GM23338 (cell line): ENCODE measurements at regions not wholly inside any gene's neighbourhood (a gene's known extent, or its start where the extent isn't known, plus 50 kb on each side); places are given as distances from the start of the nearest gene placed in this dataset.

Experiments used
- ATAC-seq: fragments of 200-7000 bp; cut with Tn5 transposase; 3 replicates; pipeline ENCODE4 v1.9.1; 2020
- DNase-seq: peaks from one replicate; pipeline ENCODE4 v3.0.0-alpha.2; 2015; ENCODE audit warnings: low spot score
- H2AFZ ChIP-seq: fragments of 200-600 bp; sonication (generic); 2 replicates; pipeline ENCODE4 v1.8.0; 2016; ENCODE audit warnings: antibody characterized with exemption, mild to moderate bottlenecking, moderate library complexity
- H3F3A ChIP-seq: fragments of 200-600 bp; sonication (generic); replicated peaks from 2 replicates; pipeline ENCODE4 v1.8.0; 2017; ENCODE audit warnings: antibody characterized with exemption, mixed run types, low read depth
- H3K27ac ChIP-seq: fragments of 200-600 bp; sonication (generic); 2 replicates; pipeline ENCODE4 v1.6.1; 2016; ENCODE audit warnings: low read depth
- H3K27me3 ChIP-seq: fragments of 200-600 bp; sonication (generic); 2 replicates; pipeline ENCODE4 v1.8.0; 2016; ENCODE audit warnings: mild to moderate bottlenecking, mixed run types, moderate library complexity; ENCODE audit not compliant: insufficient read depth
- H3K36me3 ChIP-seq: fragments of 200-600 bp; sonication (generic); 2 replicates; pipeline ENCODE4 v1.8.0; 2016; ENCODE audit warnings: mild to moderate bottlenecking; ENCODE audit not compliant: insufficient read depth
- H3K4me1 ChIP-seq: fragments of 200-600 bp; sonication (generic); 2 replicates; pipeline ENCODE4 v1.8.0; 2016; ENCODE audit warnings: mild to moderate bottlenecking, moderate library complexity; ENCODE audit not compliant: insufficient read depth
- H3K4me2 ChIP-seq: fragments of 200-600 bp; sonication (generic); 2 replicates; pipeline ENCODE4 v1.7.1; 2017; ENCODE audit warnings: mixed run types
- H3K4me3 ChIP-seq: fragments of 200-600 bp; sonication (generic); 2 replicates; pipeline ENCODE4 v1.6.1; 2016; ENCODE audit warnings: mixed run types
- H3K79me2 ChIP-seq: fragments of 200-600 bp; sonication (generic); replicated peaks from 2 replicates; pipeline ENCODE4 v1.8.0; 2017; ENCODE audit warnings: mild to moderate bottlenecking; ENCODE audit not compliant: insufficient read depth
- H3K9me2 ChIP-seq: fragments of 200-600 bp; sonication (generic); 2 replicates; pipeline ENCODE4 v1.8.0; 2017; ENCODE audit not compliant: insufficient read depth
- H4K20me1 ChIP-seq: fragments of 200-600 bp; sonication (generic); replicated peaks from 2 replicates; pipeline ENCODE4 v1.8.0; 2017; ENCODE audit warnings: mild to moderate bottlenecking; ENCODE audit not compliant: insufficient read depth
- H3K27ac Mint-ChIP-seq: 2 replicates; pipeline ENCODE4 v1.8.0; 2020; ENCODE audit warnings: inconsistent platforms, mild to moderate bottlenecking, moderate library complexity, mixed read lengths
- H3K27me3 Mint-ChIP-seq: 3 replicates; pipeline ENCODE4 v1.8.0; 2022; ENCODE audit warnings: low read depth, mild to moderate bottlenecking, moderate library complexity, mixed read lengths, inconsistent platforms; ENCODE audit not compliant: insufficient read depth, poor library complexity
- H3K36me3 Mint-ChIP-seq: 3 replicates; pipeline ENCODE4 v1.8.0; 2021; ENCODE audit warnings: low read depth, mild to moderate bottlenecking, inconsistent platforms, moderate library complexity, mixed read lengths
- H3K4me1 Mint-ChIP-seq: 3 replicates; pipeline ENCODE4 v1.8.0; 2020; ENCODE audit warnings: mild to moderate bottlenecking, inconsistent platforms, mixed read lengths
- H3K4me3 Mint-ChIP-seq: 3 replicates; pipeline ENCODE4 v1.8.0; 2021; ENCODE audit warnings: moderate library complexity, mild to moderate bottlenecking, inconsistent platforms, mixed read lengths
- H3K9me3 Mint-ChIP-seq: 3 replicates; pipeline ENCODE4 v1.8.0; 2020; ENCODE audit warnings: moderate library complexity, mild to moderate bottlenecking, inconsistent platforms, mixed read lengths
- EZH2 ChIP-seq: fragments of 200-600 bp; sonication (generic); IDR thresholded peaks from one replicate; pipeline ENCODE4 v1.8.0; 2017; ENCODE audit warnings: antibody characterized with exemption, mild to moderate bottlenecking, low read depth; ENCODE audit not compliant: unreplicated experiment
- JUNB ChIP-seq: IDR thresholded peaks from one replicate; pipeline ENCODE4 v1.6.1; 2016; ENCODE audit warnings: antibody characterized with exemption; ENCODE audit not compliant: unreplicated experiment
- NANOG ChIP-seq: IDR thresholded peaks from 2 replicates; pipeline ENCODE4 v1.6.1; 2016; ENCODE audit warnings: antibody characterized with exemption, borderline replicate concordance
- POLR2AphosphoS5 ChIP-seq: IDR thresholded peaks from 2 replicates; pipeline ENCODE4 v1.6.1; 2016; ENCODE audit warnings: antibody characterized with exemption, low read depth
- ZNF331 ChIP-seq: fragments of 250-450 bp; sonication (Bioruptor Pico); IDR thresholded peaks from 2 replicates; pipeline ENCODE4 v1.5.0; 2020; ENCODE audit warnings: low read depth, mild to moderate bottlenecking, moderate library complexity
- TF ChIP-seq, protein P1 (sequence below): fragments of 250-450 bp; sonication (Bioruptor Pico); IDR thresholded peaks from 2 replicates; pipeline ENCODE4 v1.5.0; 2020; ENCODE audit warnings: mild to moderate bottlenecking, moderate library complexity
- TF ChIP-seq, protein P2 (sequence below), 2 experiments: fragments of 200-600 bp in 1 of 2; sonication (generic) in 1 of 2; conservative IDR thresholded peaks; 2 replicates each; pipeline versions ENCODE4 v1.5.1 to v1.6.1; 2016 to 2017; ENCODE audit warnings: antibody characterized with exemption in 2 of 2, low read depth in 2 of 2, mild to moderate bottlenecking in 2 of 2, moderate library complexity in 1 of 2

DNA sequence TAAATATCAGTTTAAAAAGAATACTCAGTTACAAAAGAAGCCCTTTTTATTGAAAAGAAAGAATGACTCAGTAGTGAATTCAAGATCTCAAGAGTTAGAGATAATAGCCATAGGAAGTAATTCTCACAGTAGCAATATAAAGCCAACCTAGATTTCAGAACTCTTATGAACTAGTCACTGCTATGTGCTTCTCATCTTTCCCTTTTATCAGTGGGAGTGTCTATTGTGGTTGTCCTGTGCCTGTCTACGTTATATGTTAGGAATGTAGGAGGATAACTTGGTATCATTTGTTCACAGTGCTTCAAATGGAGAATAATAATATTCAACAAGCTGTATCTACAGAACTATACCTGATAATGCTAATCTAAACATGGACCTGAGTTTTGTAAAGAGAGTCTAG is 73.1 kb upstream of the RGS21 start:
- H2AFZ ChIP-seq = no peak overlapping the region
- Mint-ChIP-seq H3K27ac (no peak overlapping the region), H3K27me3 (peaks cover 2% of the 10 kb centered on the region), H3K36me3 (peaks cover 16% of the 10 kb centered on the region), H3K4me1 (no peaks in the 10 kb centered on the region), H3K9me3 (peaks cover 31% of the 10 kb centered on the region; the same call in 2 of the 3 replicates), H3K4me3 (no peak overlapping the region)
- no peak overlapping the region for H3K27ac ChIP-seq
- no peaks in the 10 kb centered on the region for H3K4me1 ChIP-seq
- H3K27me3 ChIP-seq = no peaks in the 10 kb centered on the region
- no peaks in the 10 kb centered on the region for H3F3A ChIP-seq
- H3K79me2 ChIP-seq = no peaks in the 10 kb centered on the region
- ATAC-seq (no peak), DNase-seq (no peak)
- H3K4me3 ChIP-seq = no peak overlapping the region
- H3K36me3 ChIP-seq = no peaks in the 10 kb centered on the region
- H4K20me1 ChIP-seq = no peaks in the 10 kb centered on the region
- TF ChIP-seq, protein P1, sequence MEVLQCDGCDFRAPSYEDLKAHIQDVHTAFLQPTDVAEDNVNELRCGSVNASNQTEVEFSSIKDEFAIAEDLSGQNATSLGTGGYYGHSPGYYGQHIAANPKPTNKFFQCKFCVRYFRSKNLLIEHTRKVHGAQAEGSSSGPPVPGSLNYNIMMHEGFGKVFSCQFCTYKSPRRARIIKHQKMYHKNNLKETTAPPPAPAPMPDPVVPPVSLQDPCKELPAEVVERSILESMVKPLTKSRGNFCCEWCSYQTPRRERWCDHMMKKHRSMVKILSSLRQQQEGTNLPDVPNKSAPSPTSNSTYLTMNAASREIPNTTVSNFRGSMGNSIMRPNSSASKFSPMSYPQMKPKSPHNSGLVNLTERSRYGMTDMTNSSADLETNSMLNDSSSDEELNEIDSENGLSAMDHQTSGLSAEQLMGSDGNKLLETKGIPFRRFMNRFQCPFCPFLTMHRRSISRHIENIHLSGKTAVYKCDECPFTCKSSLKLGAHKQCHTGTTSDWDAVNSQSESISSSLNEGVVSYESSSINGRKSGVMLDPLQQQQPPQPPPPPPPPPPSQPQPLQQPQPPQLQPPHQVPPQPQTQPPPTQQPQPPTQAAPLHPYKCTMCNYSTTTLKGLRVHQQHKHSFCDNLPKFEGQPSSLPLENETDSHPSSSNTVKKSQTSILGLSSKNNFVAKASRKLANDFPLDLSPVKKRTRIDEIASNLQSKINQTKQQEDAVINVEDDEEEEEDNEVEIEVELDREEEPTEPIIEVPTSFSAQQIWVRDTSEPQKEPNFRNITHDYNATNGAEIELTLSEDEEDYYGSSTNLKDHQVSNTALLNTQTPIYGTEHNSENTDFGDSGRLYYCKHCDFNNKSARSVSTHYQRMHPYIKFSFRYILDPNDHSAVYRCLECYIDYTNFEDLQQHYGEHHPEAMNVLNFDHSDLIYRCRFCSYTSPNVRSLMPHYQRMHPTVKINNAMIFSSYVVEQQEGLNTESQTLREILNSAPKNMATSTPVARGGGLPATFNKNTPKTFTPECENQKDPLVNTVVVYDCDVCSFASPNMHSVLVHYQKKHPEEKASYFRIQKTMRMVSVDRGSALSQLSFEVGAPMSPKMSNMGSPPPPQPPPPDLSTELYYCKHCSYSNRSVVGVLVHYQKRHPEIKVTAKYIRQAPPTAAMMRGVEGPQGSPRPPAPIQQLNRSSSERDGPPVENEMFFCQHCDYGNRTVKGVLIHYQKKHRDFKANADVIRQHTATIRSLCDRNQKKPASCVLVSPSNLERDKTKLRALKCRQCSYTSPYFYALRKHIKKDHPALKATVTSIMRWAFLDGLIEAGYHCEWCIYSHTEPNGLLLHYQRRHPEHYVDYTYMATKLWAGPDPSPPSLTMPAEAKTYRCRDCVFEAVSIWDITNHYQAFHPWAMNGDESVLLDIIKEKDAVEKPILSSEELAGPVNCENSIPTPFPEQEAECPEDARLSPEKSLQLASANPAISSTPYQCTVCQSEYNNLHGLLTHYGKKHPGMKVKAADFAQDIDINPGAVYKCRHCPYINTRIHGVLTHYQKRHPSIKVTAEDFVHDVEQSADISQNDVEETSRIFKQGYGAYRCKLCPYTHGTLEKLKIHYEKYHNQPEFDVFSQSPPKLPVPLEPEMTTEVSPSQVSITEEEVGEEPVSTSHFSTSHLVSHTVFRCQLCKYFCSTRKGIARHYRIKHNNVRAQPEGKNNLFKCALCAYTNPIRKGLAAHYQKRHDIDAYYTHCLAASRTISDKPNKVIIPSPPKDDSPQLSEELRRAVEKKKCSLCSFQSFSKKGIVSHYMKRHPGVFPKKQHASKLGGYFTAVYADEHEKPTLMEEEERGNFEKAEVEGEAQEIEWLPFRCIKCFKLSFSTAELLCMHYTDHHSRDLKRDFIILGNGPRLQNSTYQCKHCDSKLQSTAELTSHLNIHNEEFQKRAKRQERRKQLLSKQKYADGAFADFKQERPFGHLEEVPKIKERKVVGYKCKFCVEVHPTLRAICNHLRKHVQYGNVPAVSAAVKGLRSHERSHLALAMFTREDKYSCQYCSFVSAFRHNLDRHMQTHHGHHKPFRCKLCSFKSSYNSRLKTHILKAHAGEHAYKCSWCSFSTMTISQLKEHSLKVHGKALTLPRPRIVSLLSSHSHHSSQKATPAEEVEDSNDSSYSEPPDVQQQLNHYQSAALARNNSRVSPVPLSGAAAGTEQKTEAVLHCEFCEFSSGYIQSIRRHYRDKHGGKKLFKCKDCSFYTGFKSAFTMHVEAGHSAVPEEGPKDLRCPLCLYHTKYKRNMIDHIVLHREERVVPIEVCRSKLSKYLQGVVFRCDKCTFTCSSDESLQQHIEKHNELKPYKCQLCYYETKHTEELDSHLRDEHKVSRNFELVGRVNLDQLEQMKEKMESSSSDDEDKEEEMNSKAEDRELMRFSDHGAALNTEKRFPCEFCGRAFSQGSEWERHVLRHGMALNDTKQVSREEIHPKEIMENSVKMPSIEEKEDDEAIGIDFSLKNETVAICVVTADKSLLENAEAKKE = no peak
- TF ChIP-seq ZNF331 (no peak), EZH2 (no peak), POLR2AphosphoS5 (no peak), NANOG (no peak), JUNB (no peak)
- TF ChIP-seq, protein P2, sequence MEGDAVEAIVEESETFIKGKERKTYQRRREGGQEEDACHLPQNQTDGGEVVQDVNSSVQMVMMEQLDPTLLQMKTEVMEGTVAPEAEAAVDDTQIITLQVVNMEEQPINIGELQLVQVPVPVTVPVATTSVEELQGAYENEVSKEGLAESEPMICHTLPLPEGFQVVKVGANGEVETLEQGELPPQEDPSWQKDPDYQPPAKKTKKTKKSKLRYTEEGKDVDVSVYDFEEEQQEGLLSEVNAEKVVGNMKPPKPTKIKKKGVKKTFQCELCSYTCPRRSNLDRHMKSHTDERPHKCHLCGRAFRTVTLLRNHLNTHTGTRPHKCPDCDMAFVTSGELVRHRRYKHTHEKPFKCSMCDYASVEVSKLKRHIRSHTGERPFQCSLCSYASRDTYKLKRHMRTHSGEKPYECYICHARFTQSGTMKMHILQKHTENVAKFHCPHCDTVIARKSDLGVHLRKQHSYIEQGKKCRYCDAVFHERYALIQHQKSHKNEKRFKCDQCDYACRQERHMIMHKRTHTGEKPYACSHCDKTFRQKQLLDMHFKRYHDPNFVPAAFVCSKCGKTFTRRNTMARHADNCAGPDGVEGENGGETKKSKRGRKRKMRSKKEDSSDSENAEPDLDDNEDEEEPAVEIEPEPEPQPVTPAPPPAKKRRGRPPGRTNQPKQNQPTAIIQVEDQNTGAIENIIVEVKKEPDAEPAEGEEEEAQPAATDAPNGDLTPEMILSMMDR (conservative IDR thresholded peaks at IDR 0.05; ENCODE audit: low read depth in 2 of 2) = no peak
- no peak overlapping the region for H3K4me2 ChIP-seq
- 0 out of 2 replicates have a peak, but pooled peaks cover 2% of the 10 kb centered on the region for H3K9me2 ChIP-seq
